MM.1S (cell line): ENCODE measurements at regions not wholly inside any gene's neighbourhood (a gene's known extent, or its start where the extent isn't known, plus 50 kb on each side); places are given as distances from the start of the nearest gene placed in this dataset.

Experiments
- DNase-seq: peaks from one replicate; pipeline ENCODE4 v3.0.0-alpha.2; 2015
- H2AFZ ChIP-seq: fragments of 300-600 bp; sonication (generic); 2 replicates; pipeline ENCODE4 v1.6.0; 2016; ENCODE audit warnings: antibody characterized with exemption, low read length
- H3F3A ChIP-seq: fragments of 300-600 bp; sonication (generic); 2 replicates; pipeline ENCODE4 v1.6.1; 2016; ENCODE audit warnings: mild to moderate bottlenecking, antibody characterized with exemption, low read length, moderate library complexity, mixed read lengths; ENCODE audit not compliant: insufficient read depth
- H3K27ac ChIP-seq: fragments of 300-600 bp; sonication (generic); 2 replicates; pipeline ENCODE4 v1.5.1; 2016; ENCODE audit warnings: mild to moderate bottlenecking, low read length
- H3K27me3 ChIP-seq: fragments of 300-600 bp; sonication (generic); replicated peaks from 2 replicates; pipeline ENCODE4 v1.6.0; 2016; ENCODE audit warnings: low read length; ENCODE audit not compliant: insufficient read depth
- H3K36me3 ChIP-seq: fragments of 300-600 bp; sonication (generic); replicated peaks from 2 replicates; pipeline ENCODE4 v1.6.1; 2016; ENCODE audit warnings: mild to moderate bottlenecking, low read length, mixed read lengths; ENCODE audit not compliant: insufficient read depth
- H3K4me1 ChIP-seq: fragments of 300-600 bp; sonication (generic); 2 replicates; pipeline ENCODE4 v1.6.1; 2016; ENCODE audit warnings: low read length, mixed read lengths
- H3K4me2 ChIP-seq: fragments of 300-600 bp; sonication (generic); 2 replicates; pipeline ENCODE4 v1.6.0; 2016; ENCODE audit warnings: low read depth, low read length
- H3K4me3 ChIP-seq: fragments of 300-600 bp; sonication (generic); 2 replicates; pipeline ENCODE4 v1.5.1; 2016; ENCODE audit warnings: low read length, mixed read lengths
- H3K79me2 ChIP-seq: fragments of 300-600 bp; sonication (generic); 2 replicates; pipeline ENCODE4 v1.6.1; 2016; ENCODE audit warnings: mixed run types, low read length, mixed read lengths
- H3K9ac ChIP-seq: fragments of 300-600 bp; sonication (generic); 2 replicates; pipeline ENCODE4 v1.6.1; 2016; ENCODE audit warnings: low read length, mixed read lengths
- H3K9me2 ChIP-seq: fragments of 300-600 bp; sonication (generic); replicated peaks from 2 replicates; pipeline ENCODE4 v1.6.1; 2016; ENCODE audit warnings: mild to moderate bottlenecking, low read length, mixed read lengths; ENCODE audit not compliant: insufficient read depth
- H3K9me3 ChIP-seq: fragments of 300-600 bp; sonication (generic); replicated peaks from 2 replicates; pipeline ENCODE4 v1.6.1; 2016; ENCODE audit warnings: mild to moderate bottlenecking, low read length, mixed read lengths; ENCODE audit not compliant: insufficient read depth
- H4K20me1 ChIP-seq: fragments of 300-600 bp; sonication (generic); 2 replicates; pipeline ENCODE4 v1.6.1; 2016; ENCODE audit warnings: mild to moderate bottlenecking, low read length, moderate library complexity, mixed read lengths; ENCODE audit not compliant: insufficient read depth
- EZH2 ChIP-seq: fragments of 300-600 bp; sonication (generic); optimal IDR thresholded peaks from 2 replicates; pipeline ENCODE3; 2017; ENCODE audit warnings: low read depth, mild to moderate bottlenecking, antibody characterized with exemption, low read length, mixed read lengths
- EZH2phosphoT487 ChIP-seq: fragments of 300-600 bp; sonication (generic); IDR thresholded peaks from 2 replicates; pipeline ENCODE4 v1.6.1; 2018; ENCODE audit warnings: antibody characterized with exemption, low read length
- TF ChIP-seq, protein P1 (sequence below): fragments of 300-600 bp; sonication (generic); IDR thresholded peaks from 2 replicates; pipeline ENCODE4 v1.5.1; 2016; ENCODE audit warnings: antibody characterized with exemption, low read length, mixed read lengths

DNA sequence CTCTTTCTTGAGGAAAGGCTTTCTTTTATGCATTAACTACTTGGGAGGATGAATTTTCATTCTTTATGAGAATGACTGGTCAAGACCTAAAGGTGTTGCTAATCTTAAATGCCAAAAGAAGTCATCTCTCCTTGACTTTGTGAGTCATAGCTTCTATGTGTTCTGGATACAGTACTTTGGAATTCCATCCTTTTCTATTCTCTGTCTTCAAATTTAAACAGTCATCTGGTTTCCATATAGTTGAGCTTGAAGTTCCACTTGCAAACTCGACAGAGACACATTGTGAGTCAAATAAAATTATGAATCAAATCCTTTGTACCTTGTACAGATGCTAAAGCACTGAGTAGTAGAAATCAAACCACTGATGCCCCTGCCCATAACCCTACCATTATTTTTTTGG, 271.9 kb upstream of the PMFBP1 start:
- no peak overlapping the region for H3K4me3 ChIP-seq
- H3F3A ChIP-seq = no peaks in the 10 kb centered on the region
- H3K9me3 ChIP-seq = no peaks in the 10 kb centered on the region
- H4K20me1 ChIP-seq = no peaks in the 10 kb centered on the region
- no peak for DNase-seq
- H3K9me2 ChIP-seq = no peaks in the 10 kb centered on the region
- H3K4me1 ChIP-seq = no peaks in the 10 kb centered on the region
- H3K9ac ChIP-seq = no peak overlapping the region
- H3K4me2 ChIP-seq = no peak overlapping the region
- no peaks in the 10 kb centered on the region for H3K27me3 ChIP-seq
- no peaks in the 10 kb centered on the region for H3K36me3 ChIP-seq
- H2AFZ ChIP-seq = no peak overlapping the region
- H3K27ac ChIP-seq = no peak overlapping the region
- TF ChIP-seq EZH2 (no peak), EZH2phosphoT487 (no peak)
- TF ChIP-seq, protein P1, sequence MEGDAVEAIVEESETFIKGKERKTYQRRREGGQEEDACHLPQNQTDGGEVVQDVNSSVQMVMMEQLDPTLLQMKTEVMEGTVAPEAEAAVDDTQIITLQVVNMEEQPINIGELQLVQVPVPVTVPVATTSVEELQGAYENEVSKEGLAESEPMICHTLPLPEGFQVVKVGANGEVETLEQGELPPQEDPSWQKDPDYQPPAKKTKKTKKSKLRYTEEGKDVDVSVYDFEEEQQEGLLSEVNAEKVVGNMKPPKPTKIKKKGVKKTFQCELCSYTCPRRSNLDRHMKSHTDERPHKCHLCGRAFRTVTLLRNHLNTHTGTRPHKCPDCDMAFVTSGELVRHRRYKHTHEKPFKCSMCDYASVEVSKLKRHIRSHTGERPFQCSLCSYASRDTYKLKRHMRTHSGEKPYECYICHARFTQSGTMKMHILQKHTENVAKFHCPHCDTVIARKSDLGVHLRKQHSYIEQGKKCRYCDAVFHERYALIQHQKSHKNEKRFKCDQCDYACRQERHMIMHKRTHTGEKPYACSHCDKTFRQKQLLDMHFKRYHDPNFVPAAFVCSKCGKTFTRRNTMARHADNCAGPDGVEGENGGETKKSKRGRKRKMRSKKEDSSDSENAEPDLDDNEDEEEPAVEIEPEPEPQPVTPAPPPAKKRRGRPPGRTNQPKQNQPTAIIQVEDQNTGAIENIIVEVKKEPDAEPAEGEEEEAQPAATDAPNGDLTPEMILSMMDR = no peak
- no peaks in the 10 kb centered on the region for H3K79me2 ChIP-seq

DNA sequence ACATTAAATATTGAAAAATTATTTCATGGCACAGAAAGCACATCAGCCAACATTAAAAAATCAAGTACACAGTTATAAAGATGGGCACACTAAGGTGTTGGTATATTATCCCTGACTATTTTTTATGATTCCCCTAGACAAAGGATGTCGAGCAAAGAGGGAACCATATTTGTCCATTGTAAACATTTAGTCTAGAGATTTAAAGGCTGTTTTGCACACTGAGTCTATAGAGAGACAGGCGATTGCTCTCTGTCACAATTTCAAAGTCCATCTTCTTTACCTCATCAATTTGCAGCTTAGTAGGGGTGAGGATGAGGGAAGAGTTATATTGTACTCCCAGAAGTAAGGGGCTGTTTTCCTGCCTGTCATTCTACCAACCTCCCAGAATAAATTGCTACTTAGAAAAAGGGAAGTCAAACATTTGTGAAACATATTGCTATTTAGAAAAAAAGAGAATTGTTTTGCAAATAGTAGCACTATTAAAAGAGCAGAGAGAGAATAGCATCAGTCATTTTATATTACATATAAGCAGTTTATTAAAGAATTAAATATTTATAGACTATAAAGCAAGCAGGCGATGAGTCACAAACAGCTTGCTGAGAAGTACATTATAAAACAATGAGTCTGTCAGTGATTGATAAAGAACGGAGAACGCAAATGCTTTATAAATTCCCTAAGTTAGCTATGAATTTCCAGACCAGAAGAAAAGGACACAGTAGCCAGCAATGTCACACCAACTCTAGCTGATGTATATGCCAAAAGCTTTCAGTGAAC, 270.6 kb upstream of the PMFBP1 start:
- Histone ChIP-seq H3K4me3 (no peak overlapping the region), H3K9me2 (no peaks in the 10 kb centered on the region), H3K27me3 (no peaks in the 10 kb centered on the region), H2AFZ (no peak overlapping the region), H3K36me3 (no peaks in the 10 kb centered on the region), H3K27ac (no peak overlapping the region), H4K20me1 (no peaks in the 10 kb centered on the region), H3F3A (no peaks in the 10 kb centered on the region), H3K4me1 (no peaks in the 10 kb centered on the region), H3K9me3 (no peaks in the 10 kb centered on the region), H3K9ac (no peak overlapping the region), H3K79me2 (no peaks in the 10 kb centered on the region), H3K4me2 (no peak overlapping the region)
- no peak for TF ChIP-seq EZH2
- TF ChIP-seq, protein P1 = no peak
- no peak for TF ChIP-seq EZH2phosphoT487
- no peak for DNase-seq

DNA sequence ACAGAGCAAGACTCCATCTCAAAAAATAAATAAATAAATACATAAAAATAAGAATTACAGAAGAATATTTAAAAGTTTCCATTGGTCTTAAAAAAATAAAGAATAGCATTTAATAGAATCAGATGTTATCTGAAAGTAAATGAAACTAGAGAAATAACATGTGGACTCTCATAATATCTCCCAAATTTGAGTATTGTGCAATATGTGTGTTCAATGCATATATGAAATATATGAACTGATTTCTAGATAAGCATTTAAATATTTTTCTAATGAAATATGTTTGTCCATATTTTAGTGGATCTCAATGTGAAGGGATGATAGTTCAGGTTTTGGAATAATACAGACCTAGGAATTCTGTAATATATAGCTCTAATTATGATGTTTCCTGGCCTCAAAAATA, 265.9 kb upstream of the PMFBP1 start:
- no peak overlapping the region for H3K4me3 ChIP-seq
- H4K20me1 ChIP-seq = no peaks in the 10 kb centered on the region
- H3K9me3 ChIP-seq = no peaks in the 10 kb centered on the region
- no peaks in the 10 kb centered on the region for H3K27me3 ChIP-seq
- no peak overlapping the region for H3K4me2 ChIP-seq
- H2AFZ ChIP-seq = no peak overlapping the region
- DNase-seq = no peak
- H3K79me2 ChIP-seq = no peaks in the 10 kb centered on the region
- H3K4me1 ChIP-seq = no peaks in the 10 kb centered on the region
- TF ChIP-seq, protein P1 = no peak
- no peak for TF ChIP-seq EZH2
- no peak for TF ChIP-seq EZH2phosphoT487
- no peaks in the 10 kb centered on the region for H3K36me3 ChIP-seq
- no peak overlapping the region for H3K27ac ChIP-seq
- no peaks in the 10 kb centered on the region for H3K9me2 ChIP-seq
- H3F3A ChIP-seq = no peaks in the 10 kb centered on the region
- H3K9ac ChIP-seq = no peak overlapping the region
